Lung (tissue), 11 donors: ENCODE measurements at regions not wholly inside any gene's neighbourhood (a gene's known extent, or its start where the extent isn't known, plus 50 kb on each side); places are given as distances from the start of the nearest gene placed in this dataset.

ENCODE experiments used
- ATAC-seq: fragments of 200-7000 bp; cut with Tn5 transposase; one replicate; pipeline ENCODE4 v1.9.1; 2020; ENCODE audit warnings: moderate number of reproducible peaks; ENCODE audit not compliant: insufficient read depth, low FRiP score
- DNase-seq, 3 donors: peaks; one replicate each; pipeline ENCODE4 v3.0.0-alpha.2; 2013 to 2017
- H3K27ac ChIP-seq, 2 donors: one replicate each; pipeline ENCODE4 v1.5.1; 2013; ENCODE audit warnings: mild to moderate bottlenecking in 2 of 2, moderate library complexity in 2 of 2, control low read depth in 1 of 2, inconsistent platforms in 1 of 2, low read depth in 1 of 2, low read length in 1 of 2
- H3K27me3 ChIP-seq, 3 donors: one replicate each; pipeline ENCODE4 v1.5.1; 2013; ENCODE audit warnings: low read length in 2 of 3; ENCODE audit not compliant: control insufficient read depth in 3 of 3, insufficient read depth in 3 of 3
- H3K36me3 ChIP-seq, 4 donors: one replicate each; pipeline ENCODE4 v1.5.1; 2013; ENCODE audit warnings: low read length in 4 of 4, mild to moderate bottlenecking in 1 of 4, moderate library complexity in 1 of 4; ENCODE audit not compliant: control insufficient read depth in 4 of 4, insufficient read depth in 4 of 4
- H3K4me1 ChIP-seq, 5 donors: one replicate each; pipeline ENCODE4 v1.5.1; 2013; ENCODE audit warnings: low read length in 5 of 5, mild to moderate bottlenecking in 2 of 5, moderate library complexity in 1 of 5; ENCODE audit not compliant: control insufficient read depth in 5 of 5, insufficient read depth in 5 of 5
- H3K4me3 ChIP-seq: one replicate; pipeline ENCODE4 v1.5.1; 2013; ENCODE audit warnings: mild to moderate bottlenecking, control low read depth, moderate library complexity
- H3K9ac ChIP-seq, 2 donors: one replicate each; pipeline ENCODE4 v1.5.1; 2013; ENCODE audit warnings: low read length in 2 of 2, control low read depth in 1 of 2; ENCODE audit not compliant: insufficient read depth in 1 of 2
- H3K9me3 ChIP-seq, 4 donors: one replicate each; pipeline ENCODE4 v1.5.1; 2013; ENCODE audit warnings: low read length in 3 of 4, mild to moderate bottlenecking in 1 of 4, moderate library complexity in 1 of 4; ENCODE audit not compliant: control insufficient read depth in 4 of 4, insufficient read depth in 3 of 4
- CTCF ChIP-seq: IDR thresholded peaks from 2 replicates; pipeline ENCODE4 v1.5.1; 2012; ENCODE audit warnings: mild to moderate bottlenecking; ENCODE audit errors: control extremely low read depth, extremely low read depth
- WGBS, 2 donors: extraction: QIAGEN DNeasy Blood & Tissue Kit; methylation state at CpG; one replicate each; pipeline ENCODE4 v1.1.7; 2013; 5-methylcytosine and 5-hydroxymethylcytosine counted together
- donor health status: control.
- donor health status: control.
- donor health status: Bipolar disorder and iron deficiency.
- donor health status: healthy.
- donor health status: DM: yes; HTN: yes; CAD: no.

- no peak overlapping the region for H3K9ac ChIP-seq
- no peak overlapping the region for H3K4me3 ChIP-seq
- no peak for TF ChIP-seq CTCF
- no peaks in the 10 kb centered on the region for H3K36me3 ChIP-seq
- peaks cover 0 to 8% (median 0%) of the 10 kb centered on the region in 5 donors for H3K4me1 ChIP-seq
- ATAC-seq (no peak), DNase-seq (peak in 1 of 3 donors; percentile 27)
- no peaks in the 10 kb centered on the region for H3K27me3 ChIP-seq
- 91 to 97% methylated on average over 20 of the region's 20 CpGs for WGBS, 2 donors
- peaks cover 0 to 39% (median 6%) of the 10 kb centered on the region in 4 donors for H3K9me3 ChIP-seq
- no peak overlapping the region for H3K27ac ChIP-seq
These were observed 97.9 kb upstream of the ZNF469 start for GRCh38 chr16:88284626-88285513.

DNA sequence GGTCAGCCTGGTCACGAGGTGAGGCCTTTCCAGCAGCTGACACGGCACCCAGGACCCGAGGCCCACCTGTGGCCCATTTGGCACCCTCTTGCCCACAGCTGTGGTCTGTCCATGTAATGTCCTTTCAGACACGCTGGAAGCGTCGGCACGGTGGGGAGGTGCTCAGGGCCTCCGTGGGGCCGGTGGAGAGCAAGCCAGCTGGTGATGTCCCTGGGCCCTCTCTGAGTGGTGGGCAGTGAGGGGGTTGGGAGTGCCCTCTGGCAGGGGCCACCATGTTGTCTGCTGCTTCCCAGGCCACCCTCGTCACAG is 97.3 kb upstream of the ZNF469 start:
- H3K4me1 ChIP-seq = peaks cover 0 to 8% (median 0%) of the 10 kb centered on the region in 5 donors
- no peak overlapping the region for H3K4me3 ChIP-seq
- ATAC-seq (no peak), DNase-seq (no peak)
- no peaks in the 10 kb centered on the region for H3K27me3 ChIP-seq
- H3K36me3 ChIP-seq = no peaks in the 10 kb centered on the region
- WGBS, 2 donors = 83 to 95% methylated on average over 9 to 10 of the region's 10 CpGs
- no peak overlapping the region for H3K27ac ChIP-seq
- no peak for TF ChIP-seq CTCF
- H3K9ac ChIP-seq = no peak overlapping the region
- peaks cover 0 to 33% (median 4%) of the 10 kb centered on the region in 4 donors for H3K9me3 ChIP-seq

DNA sequence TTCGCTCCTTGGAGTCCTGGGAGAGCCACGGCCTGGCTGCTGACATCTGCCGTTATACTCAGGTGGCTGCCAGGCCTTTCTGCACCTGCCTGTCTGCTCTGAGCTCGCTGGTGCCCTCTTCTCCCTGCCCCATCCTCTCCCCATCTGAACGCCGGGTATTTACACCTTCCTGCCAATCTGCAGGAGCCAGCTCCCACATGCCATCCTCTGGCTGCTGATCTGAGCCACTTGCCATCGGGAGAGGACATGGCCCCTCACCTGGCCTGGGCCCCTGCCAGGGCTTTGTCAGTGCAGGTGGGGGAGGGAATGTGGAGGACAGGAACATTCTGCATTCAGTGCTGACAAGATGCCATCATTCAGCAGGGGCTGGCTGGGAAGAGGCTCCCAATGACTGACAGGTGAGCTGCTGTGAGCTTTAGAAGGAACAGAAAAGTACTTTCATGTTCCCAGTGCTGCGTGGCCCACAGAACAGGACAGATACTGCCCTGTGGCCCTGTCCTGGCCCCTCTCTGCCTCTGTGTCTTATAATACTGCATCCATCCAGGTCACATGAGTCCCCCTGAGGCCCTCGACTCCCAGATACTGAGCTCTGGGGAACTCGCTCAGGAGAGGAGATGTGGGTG is 96.3 kb upstream of the ZNF469 start:
- no peak for TF ChIP-seq CTCF
- no peak overlapping the region for H3K4me3 ChIP-seq
- H3K36me3 ChIP-seq = no peaks in the 10 kb centered on the region
- no peak for ATAC-seq
- H3K9ac ChIP-seq = no peak overlapping the region
- no peak overlapping the region for H3K27ac ChIP-seq
- H3K4me1 ChIP-seq = peaks cover 0 to 8% (median 0%) of the 10 kb centered on the region in 5 donors
- H3K27me3 ChIP-seq = no peaks in the 10 kb centered on the region
- no peak for DNase-seq
- 86 to 90% methylated on average over 10 of the region's 10 CpGs for WGBS, 2 donors
- peaks cover 0 to 34% (median 4%) of the 10 kb centered on the region in 4 donors for H3K9me3 ChIP-seq
